IPS DF 6.9 (cell line): ENCODE measurements at regions not wholly inside any gene's neighbourhood (a gene's known extent, or its start where the extent isn't known, plus 50 kb on each side); places are given as distances from the start of the nearest gene placed in this dataset.
"Not testable (repeated sequence)": the region's sequence is repeated elsewhere in the genome, so short reads cannot be mapped to it uniquely, and the experiment has no call there.

Source experiments
- DNase-seq: peaks from one replicate; pipeline ENCODE4 v3.0.0-alpha.2; 2013; ENCODE audit warnings: low read depth, low spot score
- H3K27ac ChIP-seq: one replicate; pipeline ENCODE4 v1.5.1; 2013; ENCODE audit warnings: low read length, control low read depth
- H3K27me3 ChIP-seq: 2 replicates; pipeline ENCODE4 v1.6.1; 2013; ENCODE audit warnings: mild to moderate bottlenecking, low read length; ENCODE audit not compliant: control insufficient read depth, insufficient read depth
- H3K36me3 ChIP-seq: 2 replicates; pipeline ENCODE4 v1.6.1; 2013; ENCODE audit warnings: low read length; ENCODE audit not compliant: control insufficient read depth, insufficient read depth
- H3K4me1 ChIP-seq: 2 replicates; pipeline ENCODE4 v1.6.1; 2013; ENCODE audit warnings: low read length; ENCODE audit not compliant: control insufficient read depth, insufficient read depth
- H3K4me3 ChIP-seq: 2 replicates; pipeline ENCODE4 v1.5.1; 2013; ENCODE audit warnings: mild to moderate bottlenecking, low read length
- H3K9me3 ChIP-seq: 2 replicates; pipeline ENCODE4 v1.6.1; 2013; ENCODE audit warnings: low read length, inconsistent platforms; ENCODE audit not compliant: control insufficient read depth, insufficient read depth
- WGBS: extraction: QIAGEN DNeasy Blood & Tissue Kit; methylation state at CpG from one replicate; pipeline ENCODE4 v1.1.7; 2013; ENCODE audit warnings: mixed read lengths, missing lambda C conversion rate; ENCODE audit not compliant: insufficient read length, insufficient coverage; 5-methylcytosine and 5-hydroxymethylcytosine counted together

GRCh38 chr4:141368241-141368640, 147.5 kb downstream of the ZNF330 start:
- H3K27me3 ChIP-seq, DNase-seq, H3K9me3 ChIP-seq, H3K4me1 ChIP-seq, H3K4me3 ChIP-seq, H3K36me3 ChIP-seq, H3K27ac ChIP-seq: not testable (repeated sequence)
- WGBS = no CpG with 5 or more reads among the region's 3 CpGs

- no peak overlapping the region for H3K4me3 ChIP-seq
- WGBS = no CpG with 5 or more reads among the region's 3 CpGs
- no peaks in the 10 kb centered on the region for H3K36me3 ChIP-seq
- no peaks in the 10 kb centered on the region for H3K4me1 ChIP-seq
- H3K27me3 ChIP-seq = no peaks in the 10 kb centered on the region
- no peaks in the 10 kb centered on the region for H3K9me3 ChIP-seq
- H3K27ac ChIP-seq = no peak overlapping the region
- no peak for DNase-seq
Observed at GRCh38 chr4:141371206-141371605, 150.5 kb downstream of the ZNF330 start.

DNA sequence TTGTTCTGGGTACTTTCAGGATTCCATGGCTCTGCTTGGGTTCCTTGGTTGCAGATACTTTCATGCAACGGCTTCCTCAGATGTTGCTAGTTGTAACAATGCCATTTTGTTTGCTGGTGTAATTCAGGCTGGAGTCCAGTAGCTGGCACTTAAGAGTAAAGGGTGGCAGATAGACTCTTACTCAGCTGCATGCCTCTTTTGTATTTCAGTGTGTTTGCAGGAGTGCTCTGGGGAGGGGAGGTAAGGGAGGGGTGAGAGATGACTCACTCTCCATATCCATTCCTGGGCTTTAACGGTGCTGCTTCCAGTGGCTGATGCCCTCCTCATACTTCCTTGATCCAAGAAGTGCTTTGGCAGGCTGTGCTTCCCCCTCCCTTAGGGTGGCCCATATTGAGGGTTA, 155.2 kb downstream of the ZNF330 start:
- Histone ChIP-seq H3K9me3 (no peaks in the 10 kb centered on the region), H3K4me1 (no peaks in the 10 kb centered on the region), H3K27me3 (no peaks in the 10 kb centered on the region), H3K4me3 (no peak overlapping the region), H3K36me3 (no peaks in the 10 kb centered on the region), H3K27ac (no peak overlapping the region)
- no peak for DNase-seq
- no CpG with 5 or more reads among the region's 2 CpGs for WGBS

- no peaks in the 10 kb centered on the region for H3K36me3 ChIP-seq
- no peak for DNase-seq
- no peaks in the 10 kb centered on the region for H3K4me1 ChIP-seq
- no CpG with 5 or more reads among the region's 2 CpGs for WGBS
- no peaks in the 10 kb centered on the region for H3K27me3 ChIP-seq
- H3K27ac ChIP-seq = no peak overlapping the region
- H3K9me3 ChIP-seq = no peaks in the 10 kb centered on the region
- no peak overlapping the region for H3K4me3 ChIP-seq
Observed at GRCh38 chr4:141376769-141377168, 156.1 kb downstream of the ZNF330 start.

GRCh38 chr4:141387299-141387698, 166.6 kb downstream of the ZNF330 start:
- no peaks in the 10 kb centered on the region for H3K27me3 ChIP-seq
- H3K27ac ChIP-seq = no peak overlapping the region
- no peak overlapping the region for H3K4me3 ChIP-seq
- WGBS = no CpG with 5 or more reads among the region's 2 CpGs
- H3K9me3 ChIP-seq = no peaks in the 10 kb centered on the region
- H3K4me1 ChIP-seq = no peaks in the 10 kb centered on the region
- no peaks in the 10 kb centered on the region for H3K36me3 ChIP-seq
- no peak for DNase-seq

DNA sequence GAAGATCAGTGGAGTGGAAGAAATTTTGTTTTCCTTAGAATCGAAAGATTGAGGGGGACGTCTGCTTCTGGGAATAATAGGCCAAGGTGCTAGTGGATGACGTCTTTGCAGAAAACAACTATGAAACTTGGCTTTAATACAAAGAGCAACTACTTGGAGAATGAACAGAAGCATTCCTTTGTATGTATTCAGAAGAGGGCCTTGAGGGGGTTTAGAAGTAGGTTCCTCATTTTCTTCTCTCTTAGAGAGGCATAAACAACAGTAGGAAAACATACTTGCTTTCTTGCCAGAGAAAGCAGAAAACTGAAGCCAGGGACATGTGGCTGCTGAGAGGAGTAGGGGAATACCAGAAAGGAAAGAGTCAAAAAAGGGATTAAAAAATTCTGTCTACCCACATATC, 167.8 kb downstream of the ZNF330 start:
- Histone ChIP-seq H3K27ac (no peak overlapping the region), H3K27me3 (no peaks in the 10 kb centered on the region), H3K36me3 (no peaks in the 10 kb centered on the region), H3K4me1 (no peaks in the 10 kb centered on the region), H3K9me3 (no peaks in the 10 kb centered on the region), H3K4me3 (no peak overlapping the region)
- no peak for DNase-seq
- WGBS = no CpG with 5 or more reads among the region's 3 CpGs

DNA sequence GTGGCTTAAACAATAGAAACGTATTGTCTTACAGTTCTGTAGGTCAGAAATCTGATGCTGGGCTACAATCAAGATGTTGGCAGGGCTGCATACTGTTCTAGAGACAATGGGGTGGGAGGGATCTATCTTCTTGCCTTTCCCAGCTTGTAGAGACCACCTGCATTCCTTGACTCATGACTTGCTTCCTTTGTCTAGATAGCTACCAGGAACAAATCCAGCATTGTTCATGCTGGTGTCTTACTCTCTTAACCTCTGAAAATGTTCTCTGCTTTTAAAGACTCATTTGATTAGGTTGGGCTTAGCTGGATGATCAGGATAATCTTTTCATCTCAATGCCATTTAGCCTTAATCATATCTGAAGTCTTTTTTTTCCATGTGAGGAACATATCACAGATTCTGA, 169.0 kb downstream of the ZNF330 start:
- no peak for DNase-seq
- Histone ChIP-seq H3K4me3 (no peak overlapping the region), H3K9me3 (no peaks in the 10 kb centered on the region), H3K27me3 (no peaks in the 10 kb centered on the region), H3K27ac (no peak overlapping the region), H3K36me3 (no peaks in the 10 kb centered on the region), H3K4me1 (no peaks in the 10 kb centered on the region)
- WGBS = no CpG with 5 or more reads among the region's 1 CpG

DNA sequence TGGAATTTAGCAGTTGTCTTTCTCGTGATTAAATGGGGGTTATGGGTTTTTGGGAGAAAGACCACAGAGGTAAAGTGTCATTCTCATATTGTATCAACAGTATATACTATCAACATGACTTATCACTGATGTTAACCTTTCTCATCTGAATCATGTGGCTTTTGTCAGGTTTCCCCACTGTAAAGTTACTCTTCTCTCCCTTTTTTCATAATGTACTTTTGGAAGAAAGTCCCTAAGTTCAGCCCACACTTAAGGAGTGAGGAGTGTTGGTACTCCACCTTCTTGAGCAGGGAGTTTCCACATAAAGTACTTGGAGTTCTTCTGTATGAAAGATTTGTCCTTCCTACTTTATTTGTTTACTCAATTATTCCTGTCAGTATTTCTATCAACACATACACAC, 169.9 kb downstream of the ZNF330 start:
- Histone ChIP-seq H3K27me3 (no peaks in the 10 kb centered on the region), H3K36me3 (no peaks in the 10 kb centered on the region), H3K4me1 (no peaks in the 10 kb centered on the region), H3K4me3 (no peak overlapping the region), H3K27ac (no peak overlapping the region), H3K9me3 (no peaks in the 10 kb centered on the region)
- no peak for DNase-seq
- no CpG with 5 or more reads among the region's 1 CpG for WGBS

DNA sequence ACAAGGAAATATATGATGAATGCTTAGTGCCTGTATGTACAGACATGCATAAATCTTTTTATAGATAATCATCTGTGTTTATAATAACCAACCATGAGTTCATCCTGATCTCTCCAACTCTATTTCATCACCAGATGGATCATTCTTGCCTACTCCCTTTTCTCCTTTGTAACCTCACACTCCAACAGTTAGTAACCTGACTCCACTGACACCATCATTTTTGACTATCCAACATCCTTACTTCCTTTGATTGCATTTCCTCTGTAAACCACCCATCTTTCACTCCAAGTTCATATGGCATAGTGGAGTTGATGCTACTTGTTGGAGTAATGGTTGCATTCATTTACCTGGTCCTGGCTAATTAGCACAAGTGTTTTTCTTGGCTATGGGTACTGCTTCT, 170.6 kb downstream of the ZNF330 start:
- Histone ChIP-seq H3K9me3 (no peaks in the 10 kb centered on the region), H3K4me3 (no peak overlapping the region), H3K4me1 (no peaks in the 10 kb centered on the region), H3K36me3 (no peaks in the 10 kb centered on the region), H3K27me3 (no peaks in the 10 kb centered on the region), H3K27ac (no peak overlapping the region)
- no peak for DNase-seq

DNA sequence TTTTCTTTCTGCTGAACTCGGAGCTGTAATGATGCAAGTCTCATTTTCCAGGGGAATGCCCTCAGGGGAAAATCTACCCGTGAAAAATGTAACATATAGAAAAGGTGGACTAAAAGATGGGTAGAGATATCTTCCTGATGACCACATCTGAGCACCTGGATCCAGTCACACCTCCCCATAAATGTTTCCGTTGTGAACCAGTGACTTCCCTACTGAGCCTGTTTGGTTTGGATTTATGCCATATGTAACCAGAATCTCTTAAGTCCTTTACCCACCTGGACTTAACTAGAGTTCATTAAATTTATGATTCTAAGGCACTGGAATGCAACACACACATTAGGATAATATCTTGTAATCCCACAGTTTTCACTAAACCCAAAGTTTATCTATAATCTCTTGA, 171.1 kb downstream of the ZNF330 start:
- H3K36me3 ChIP-seq = no peaks in the 10 kb centered on the region
- no peaks in the 10 kb centered on the region for H3K4me1 ChIP-seq
- no peaks in the 10 kb centered on the region for H3K27me3 ChIP-seq
- no peak overlapping the region for H3K27ac ChIP-seq
- no peaks in the 10 kb centered on the region for H3K9me3 ChIP-seq
- WGBS = no CpG with 5 or more reads among the region's 3 CpGs
- no peak overlapping the region for H3K4me3 ChIP-seq
- no peak for DNase-seq

DNA sequence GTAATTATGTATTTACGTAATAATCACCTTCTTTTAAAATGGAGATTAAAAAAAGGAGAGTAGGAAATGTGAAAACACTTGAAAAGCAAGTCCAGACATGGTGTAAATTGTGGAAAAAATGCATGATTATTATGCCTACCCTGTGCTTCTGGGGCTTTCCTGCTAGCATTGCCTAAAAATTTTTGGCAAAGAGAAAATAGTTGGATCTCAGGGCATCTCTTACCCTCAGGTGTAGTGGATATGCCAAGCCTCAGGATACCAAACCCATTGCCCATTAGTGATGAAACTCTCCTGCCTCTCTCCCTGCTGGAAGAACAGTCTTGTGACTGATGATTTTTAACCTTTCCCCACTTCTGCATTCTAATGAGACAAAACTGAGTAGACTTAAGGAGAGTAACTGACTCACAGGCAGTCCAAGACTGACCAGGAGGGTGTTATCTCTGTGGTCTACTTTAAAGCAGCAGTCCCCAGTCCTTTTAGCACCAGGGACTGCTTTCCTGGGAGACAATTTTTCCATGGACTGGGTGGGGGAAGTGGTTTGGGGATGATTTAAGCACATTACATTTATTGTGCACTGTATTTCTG, 174.6 kb downstream of the ZNF330 start:
- WGBS = no CpG with 5 or more reads among the region's 1 CpG
- no peaks in the 10 kb centered on the region for H3K36me3 ChIP-seq
- no peak overlapping the region for H3K27ac ChIP-seq
- no peaks in the 10 kb centered on the region for H3K27me3 ChIP-seq
- no peak for DNase-seq
- H3K4me1 ChIP-seq = no peaks in the 10 kb centered on the region
- H3K9me3 ChIP-seq = no peaks in the 10 kb centered on the region
- H3K4me3 ChIP-seq = no peak overlapping the region
